Memory B cell (primary cell): ENCODE measurements at regions not wholly inside any gene's neighbourhood (a gene's known extent, or its start where the extent isn't known, plus 50 kb on each side); places are given as distances from the start of the nearest gene placed in this dataset.

Experiments used
- ATAC-seq: fragments of 150-1000 bp; cut with Tn5 transposase; 2 replicates; pipeline ENCODE4 v1.10.0; 2021; ENCODE audit warnings: low read depth, mild to moderate bottlenecking, moderate library complexity
- DNase-seq, 2 donors: peaks; one replicate each; pipeline ENCODE4 v3.0.0; 2022; ENCODE audit warnings: low spot score in 2 of 2
- H3K27ac Mint-ChIP-seq: one replicate; pipeline ENCODE4 v1.8.0; 2022; ENCODE audit warnings: mild to moderate bottlenecking, moderate library complexity, mixed read lengths
- H3K27me3 Mint-ChIP-seq: one replicate; pipeline ENCODE4 v1.8.0; 2022; ENCODE audit warnings: mixed read lengths
- H3K36me3 Mint-ChIP-seq: one replicate; pipeline ENCODE4 v1.8.0; 2022; ENCODE audit warnings: mild to moderate bottlenecking, mixed read lengths
- H3K4me1 Mint-ChIP-seq: one replicate; pipeline ENCODE4 v1.8.0; 2022; ENCODE audit warnings: mixed read lengths
- H3K4me3 Mint-ChIP-seq: one replicate; pipeline ENCODE4 v1.8.0; 2022; ENCODE audit warnings: mild to moderate bottlenecking, moderate library complexity, mixed read lengths
- H3K9me3 Mint-ChIP-seq: one replicate; pipeline ENCODE4 v1.8.0; 2022; ENCODE audit warnings: mixed read lengths

DNA sequence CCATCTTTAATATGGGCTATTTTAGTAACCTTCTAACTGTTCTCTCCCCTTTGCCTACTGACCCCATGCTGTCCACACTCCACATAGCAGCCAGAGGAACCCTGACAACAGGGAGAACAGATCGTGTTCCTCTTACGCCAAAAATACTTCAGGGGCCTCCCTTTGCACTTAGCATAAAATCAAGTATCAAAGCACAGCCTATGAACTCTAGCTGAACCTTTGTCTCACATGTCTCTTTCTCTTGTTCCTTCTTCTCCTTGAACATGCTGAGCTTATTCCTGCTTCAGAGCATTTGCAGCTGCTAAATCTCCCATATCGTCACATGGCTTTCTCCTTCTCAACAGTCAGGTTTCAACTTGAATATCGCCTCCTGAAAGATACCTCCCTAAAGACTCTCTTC, 698.8 kb upstream of the C9orf72 start:
- Mint-ChIP-seq H3K27ac (no peak overlapping the region), H3K36me3 (no peaks in the 10 kb centered on the region), H3K9me3 (peaks cover 12% of the 10 kb centered on the region), H3K27me3 (no peaks in the 10 kb centered on the region), H3K4me3 (no peak overlapping the region), H3K4me1 (no peaks in the 10 kb centered on the region)
- DNase-seq: no peak
- ATAC-seq: no peak

DNA sequence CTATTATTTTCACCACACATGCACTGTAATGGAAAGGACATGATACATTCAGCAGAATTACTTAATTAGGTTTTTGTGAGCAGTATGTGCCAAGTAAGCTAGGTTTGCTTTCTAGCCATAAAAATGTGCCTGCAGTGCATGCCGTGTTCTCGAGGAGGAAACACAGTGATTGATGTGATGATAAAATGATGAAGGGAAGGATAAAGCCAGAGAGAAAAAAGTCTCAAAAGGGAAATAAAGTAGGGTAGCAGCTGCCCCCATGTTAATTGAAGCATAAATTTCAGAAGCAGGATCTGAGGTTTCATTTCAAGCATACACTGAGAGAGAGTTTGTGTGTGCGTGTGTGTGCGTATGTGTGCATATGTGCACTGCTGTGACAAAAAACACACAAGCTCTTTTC, 714.2 kb upstream of the C9orf72 start:
- no peak for ATAC-seq
- no peak overlapping the region for H3K27ac Mint-ChIP-seq
- H3K4me3 Mint-ChIP-seq: no peak overlapping the region
- H3K4me1 Mint-ChIP-seq: no peaks in the 10 kb centered on the region
- H3K27me3 Mint-ChIP-seq: no peaks in the 10 kb centered on the region
- DNase-seq: no peak
- H3K9me3 Mint-ChIP-seq: no peaks in the 10 kb centered on the region
- no peaks in the 10 kb centered on the region for H3K36me3 Mint-ChIP-seq

DNA sequence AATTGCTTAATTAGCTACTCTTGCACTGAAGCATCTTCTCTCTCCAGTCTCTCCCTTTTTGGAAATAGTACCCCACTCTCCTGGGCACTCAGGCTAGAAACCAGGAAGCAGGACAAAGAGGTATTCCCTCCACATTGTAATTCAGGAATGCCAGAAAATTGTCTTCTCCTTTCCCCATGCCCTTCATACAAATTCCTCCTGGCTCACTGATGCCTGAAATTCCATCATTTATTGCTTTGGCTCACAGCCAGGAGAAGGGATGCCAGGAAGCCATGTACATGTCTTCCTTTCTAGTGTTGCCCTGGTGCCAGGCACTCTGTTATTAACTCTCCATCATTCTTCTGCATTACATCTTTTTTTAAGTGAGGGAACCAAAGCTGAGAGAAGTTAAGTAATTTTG, 716.5 kb upstream of the C9orf72 start:
- no peaks in the 10 kb centered on the region for H3K36me3 Mint-ChIP-seq
- no peaks in the 10 kb centered on the region for H3K27me3 Mint-ChIP-seq
- no peaks in the 10 kb centered on the region for H3K4me1 Mint-ChIP-seq
- H3K4me3 Mint-ChIP-seq: no peak overlapping the region
- H3K27ac Mint-ChIP-seq: no peak overlapping the region
- ATAC-seq (no peak), DNase-seq (no peak)
- H3K9me3 Mint-ChIP-seq: no peaks in the 10 kb centered on the region

DNA sequence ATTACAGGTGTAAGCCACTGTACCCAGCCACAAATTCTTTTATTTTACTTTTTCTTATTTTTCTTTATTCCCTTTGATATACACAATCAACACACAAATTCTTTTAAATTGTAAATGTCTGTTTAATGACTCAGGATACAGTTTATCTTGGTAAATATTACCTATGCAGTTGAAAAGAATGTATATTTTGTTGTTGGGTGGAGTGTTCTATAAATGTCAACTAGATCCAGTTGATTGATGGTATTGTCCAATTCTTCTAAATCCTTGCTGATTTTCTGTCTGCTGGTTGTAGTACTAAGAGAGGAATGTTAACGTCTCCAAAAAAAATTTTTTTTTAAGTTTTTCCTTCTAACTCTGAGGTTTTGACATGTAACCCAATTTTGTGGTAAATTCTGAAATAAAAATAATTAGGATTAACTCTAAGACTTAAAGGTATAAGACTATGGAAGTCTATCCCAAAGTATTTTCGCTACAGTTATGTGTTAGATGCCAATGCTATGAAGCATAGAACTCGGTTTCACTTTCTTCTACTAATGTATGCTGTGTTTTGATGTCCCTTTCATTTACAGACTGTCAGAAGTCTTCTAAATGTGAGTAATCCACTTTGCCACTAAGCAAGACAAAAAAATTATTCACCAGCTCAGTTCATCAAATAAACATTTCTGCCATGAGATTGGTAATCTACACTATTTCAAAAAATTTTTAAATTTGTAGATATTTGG, 720.2 kb upstream of the C9orf72 start:
- ATAC-seq (no peak), DNase-seq (no peak)
- H3K27ac Mint-ChIP-seq: no peak overlapping the region
- no peaks in the 10 kb centered on the region for H3K36me3 Mint-ChIP-seq
- no peak overlapping the region for H3K4me3 Mint-ChIP-seq
- no peaks in the 10 kb centered on the region for H3K27me3 Mint-ChIP-seq
- no peaks in the 10 kb centered on the region for H3K9me3 Mint-ChIP-seq
- no peaks in the 10 kb centered on the region for H3K4me1 Mint-ChIP-seq

DNA sequence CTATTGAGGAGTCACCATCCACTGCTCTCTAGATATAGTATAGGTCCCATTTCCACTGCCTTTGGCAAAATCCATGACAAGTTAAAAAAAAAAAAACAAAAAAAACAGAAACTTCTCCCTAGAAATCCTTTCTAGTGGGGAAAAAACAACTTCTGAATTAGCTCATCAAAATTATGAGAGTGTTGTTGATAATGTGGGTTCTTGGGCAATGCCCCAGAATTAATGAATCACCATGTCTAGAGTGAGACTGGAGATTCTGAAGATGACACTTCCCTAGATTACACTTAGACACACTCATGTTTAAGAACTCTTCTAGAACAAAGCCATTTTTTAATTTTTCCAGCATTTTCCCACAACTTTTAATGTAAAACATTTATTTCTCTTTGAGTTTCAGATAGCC, 728.0 kb upstream of the C9orf72 start:
- no peak for ATAC-seq
- no peak for DNase-seq
- H3K27ac Mint-ChIP-seq: no peak overlapping the region
- no peaks in the 10 kb centered on the region for H3K4me1 Mint-ChIP-seq
- H3K27me3 Mint-ChIP-seq: no peaks in the 10 kb centered on the region
- H3K36me3 Mint-ChIP-seq: no peaks in the 10 kb centered on the region
- H3K4me3 Mint-ChIP-seq: no peak overlapping the region
- H3K9me3 Mint-ChIP-seq: peaks cover 5% of the 10 kb centered on the region

DNA sequence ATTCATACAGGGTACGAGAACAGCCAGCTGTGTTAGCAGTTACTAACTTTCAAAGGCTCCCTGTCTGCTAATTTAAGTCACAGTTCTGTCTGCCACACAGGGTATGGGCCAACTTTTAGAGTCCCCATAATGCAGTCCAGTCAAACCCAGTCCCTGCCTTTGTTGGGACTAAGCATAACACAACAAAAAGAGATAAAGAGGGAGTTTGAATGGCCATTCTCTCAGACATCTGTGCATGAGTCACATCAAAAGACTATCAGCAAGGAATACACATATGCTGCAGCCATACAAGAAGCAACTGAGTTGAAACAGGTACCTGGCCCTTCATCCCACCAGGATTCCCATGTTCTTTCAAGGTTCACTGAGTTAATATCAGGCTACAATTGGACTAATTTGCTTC, 744.5 kb upstream of the C9orf72 start:
- no peaks in the 10 kb centered on the region for H3K4me1 Mint-ChIP-seq
- no peak overlapping the region for H3K4me3 Mint-ChIP-seq
- DNase-seq (no peak), ATAC-seq (no peak)
- H3K27me3 Mint-ChIP-seq: no peaks in the 10 kb centered on the region
- no peak overlapping the region for H3K27ac Mint-ChIP-seq
- H3K9me3 Mint-ChIP-seq: peaks cover 2% of the 10 kb centered on the region
- no peaks in the 10 kb centered on the region for H3K36me3 Mint-ChIP-seq

DNA sequence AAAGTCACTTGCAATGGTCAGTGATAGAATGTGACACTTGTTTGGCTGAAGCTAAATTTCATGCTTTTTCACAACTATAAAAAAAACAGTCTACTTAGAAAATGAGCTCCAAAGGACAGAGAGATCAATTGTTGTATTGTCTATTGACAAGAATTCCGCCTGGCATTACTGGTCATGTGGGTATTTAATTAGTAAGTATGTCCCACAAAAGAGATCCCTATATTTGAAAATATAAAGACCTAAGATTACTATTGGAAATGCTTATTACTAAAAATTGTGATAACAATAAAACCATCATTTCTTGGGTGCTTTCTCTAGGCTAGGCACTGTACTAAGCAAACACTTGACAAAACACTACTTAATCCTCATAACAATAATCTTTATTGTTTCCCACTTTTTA, 745.2 kb upstream of the C9orf72 start:
- no peak overlapping the region for H3K4me3 Mint-ChIP-seq
- peaks cover 2% of the 10 kb centered on the region for H3K9me3 Mint-ChIP-seq
- no peak overlapping the region for H3K27ac Mint-ChIP-seq
- no peak for ATAC-seq
- no peaks in the 10 kb centered on the region for H3K4me1 Mint-ChIP-seq
- H3K27me3 Mint-ChIP-seq: no peaks in the 10 kb centered on the region
- no peak for DNase-seq
- no peaks in the 10 kb centered on the region for H3K36me3 Mint-ChIP-seq

DNA sequence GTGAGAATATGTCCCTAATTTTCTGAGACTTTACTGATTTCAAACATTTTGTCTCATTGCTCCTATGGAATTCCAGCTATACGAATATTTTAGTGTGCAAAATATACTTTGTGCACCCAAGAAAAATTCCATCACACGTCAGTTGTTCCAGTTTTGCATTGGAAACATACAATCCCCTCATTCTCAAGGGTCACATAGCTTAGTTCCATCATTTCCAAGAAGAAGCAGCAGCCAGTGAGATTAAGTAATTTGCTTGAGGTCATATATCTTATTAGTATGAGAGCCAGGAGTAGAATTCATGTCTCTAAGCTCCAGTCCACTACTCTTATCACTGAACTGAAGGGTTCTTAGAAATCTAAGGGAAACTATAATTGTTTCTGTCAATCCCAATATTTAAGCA, 746.7 kb upstream of the C9orf72 start:
- Mint-ChIP-seq H3K36me3 (no peaks in the 10 kb centered on the region), H3K4me3 (no peak overlapping the region), H3K27ac (no peak overlapping the region), H3K9me3 (peaks cover 2% of the 10 kb centered on the region), H3K27me3 (no peaks in the 10 kb centered on the region), H3K4me1 (no peaks in the 10 kb centered on the region)
- no peak for DNase-seq
- no peak for ATAC-seq

DNA sequence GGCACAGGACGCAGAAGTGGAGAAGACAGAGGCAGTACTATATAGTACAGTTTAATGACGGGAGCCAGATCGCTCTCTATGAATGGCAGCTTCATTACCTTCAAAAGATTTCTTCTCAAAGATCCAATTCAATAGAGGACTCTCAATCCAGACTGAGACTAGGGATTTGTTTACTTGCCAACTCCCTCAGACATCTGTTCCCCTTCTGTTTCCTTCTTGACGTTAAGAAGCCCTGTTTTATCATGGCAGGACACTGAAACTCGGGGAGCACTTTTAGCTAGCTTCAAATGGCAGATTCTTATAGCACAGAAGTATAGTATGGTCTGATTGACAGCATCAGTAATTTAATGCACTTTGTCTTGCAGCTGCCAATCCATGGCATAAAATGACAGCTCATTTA, 747.3 kb upstream of the C9orf72 start:
- Mint-ChIP-seq H3K27me3 (no peaks in the 10 kb centered on the region), H3K9me3 (peaks cover 2% of the 10 kb centered on the region), H3K36me3 (no peaks in the 10 kb centered on the region), H3K4me3 (no peak overlapping the region), H3K27ac (no peak overlapping the region), H3K4me1 (no peaks in the 10 kb centered on the region)
- DNase-seq: no peak
- no peak for ATAC-seq

DNA sequence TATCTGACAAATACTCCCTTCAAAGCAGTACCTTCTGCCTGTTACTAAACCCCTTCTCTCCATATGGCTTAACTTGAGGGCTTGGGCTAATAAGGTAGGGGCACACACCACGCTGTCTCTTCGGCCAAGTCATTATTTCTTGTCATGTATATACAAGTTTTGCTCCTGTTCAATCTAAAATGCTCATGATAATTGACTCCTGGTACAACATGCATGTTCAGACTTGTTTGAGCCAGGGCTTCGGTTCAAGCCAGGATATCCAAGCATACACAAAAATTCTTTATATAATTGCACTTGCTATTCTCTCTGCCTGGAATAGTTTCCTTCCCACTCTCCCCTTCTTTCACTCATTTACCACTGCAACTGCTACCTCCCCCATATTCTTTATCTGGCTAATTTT, 756.0 kb upstream of the C9orf72 start:
- H3K4me3 Mint-ChIP-seq: no peak overlapping the region
- H3K4me1 Mint-ChIP-seq: no peaks in the 10 kb centered on the region
- H3K36me3 Mint-ChIP-seq: no peaks in the 10 kb centered on the region
- ATAC-seq (no peak), DNase-seq (no peak)
- H3K27me3 Mint-ChIP-seq: no peaks in the 10 kb centered on the region
- peaks cover 3% of the 10 kb centered on the region for H3K9me3 Mint-ChIP-seq
- no peak overlapping the region for H3K27ac Mint-ChIP-seq

DNA sequence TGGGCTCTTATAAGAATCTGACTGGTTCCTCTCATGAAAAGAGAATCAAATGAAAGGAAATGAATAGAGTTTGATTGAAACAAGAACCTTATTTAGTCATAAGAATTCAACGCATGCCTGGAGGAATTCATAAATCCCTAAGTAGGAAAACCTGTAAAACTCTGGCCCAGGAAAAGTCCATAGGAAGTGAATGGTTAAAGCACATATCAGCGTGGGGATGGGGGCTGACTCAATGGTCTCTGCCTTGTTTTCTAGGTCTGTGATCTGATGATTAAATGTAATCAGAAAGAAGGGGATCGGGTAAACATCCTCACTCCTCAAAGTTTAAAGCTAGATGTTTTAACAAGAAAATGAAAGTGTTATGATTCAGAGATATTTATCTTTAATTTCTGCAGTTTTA, 759.4 kb upstream of the C9orf72 start:
- Mint-ChIP-seq H3K36me3 (no peaks in the 10 kb centered on the region), H3K9me3 (peaks cover under 1% of the 10 kb centered on the region), H3K4me3 (no peak overlapping the region), H3K27me3 (no peaks in the 10 kb centered on the region), H3K27ac (no peak overlapping the region), H3K4me1 (no peaks in the 10 kb centered on the region)
- no peak for ATAC-seq
- no peak for DNase-seq

DNA sequence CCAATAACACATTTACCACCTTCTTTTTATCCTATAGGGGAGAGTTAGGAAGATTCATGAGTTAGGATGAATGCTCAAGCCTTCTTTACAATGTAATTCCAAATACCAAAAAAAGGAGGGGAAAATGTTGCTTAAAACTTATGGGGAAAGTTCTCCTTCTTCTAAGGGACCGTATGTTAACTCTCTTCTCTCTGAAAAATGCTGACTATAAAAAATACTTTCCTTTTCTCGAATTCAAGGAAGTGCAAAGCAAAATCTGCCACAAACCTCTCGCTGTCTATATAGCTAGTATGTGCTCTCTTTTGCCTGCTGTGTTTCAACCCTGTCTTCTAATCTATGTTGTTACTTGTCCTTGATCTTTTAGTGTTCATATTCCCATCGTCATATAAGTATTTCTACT, 768.6 kb upstream of the C9orf72 start:
- ATAC-seq (no peak), DNase-seq (no peak)
- H3K4me3 Mint-ChIP-seq: no peak overlapping the region
- H3K27ac Mint-ChIP-seq: no peak overlapping the region
- H3K36me3 Mint-ChIP-seq: no peaks in the 10 kb centered on the region
- no peaks in the 10 kb centered on the region for H3K27me3 Mint-ChIP-seq
- H3K9me3 Mint-ChIP-seq: peaks cover 3% of the 10 kb centered on the region
- H3K4me1 Mint-ChIP-seq: no peaks in the 10 kb centered on the region

DNA sequence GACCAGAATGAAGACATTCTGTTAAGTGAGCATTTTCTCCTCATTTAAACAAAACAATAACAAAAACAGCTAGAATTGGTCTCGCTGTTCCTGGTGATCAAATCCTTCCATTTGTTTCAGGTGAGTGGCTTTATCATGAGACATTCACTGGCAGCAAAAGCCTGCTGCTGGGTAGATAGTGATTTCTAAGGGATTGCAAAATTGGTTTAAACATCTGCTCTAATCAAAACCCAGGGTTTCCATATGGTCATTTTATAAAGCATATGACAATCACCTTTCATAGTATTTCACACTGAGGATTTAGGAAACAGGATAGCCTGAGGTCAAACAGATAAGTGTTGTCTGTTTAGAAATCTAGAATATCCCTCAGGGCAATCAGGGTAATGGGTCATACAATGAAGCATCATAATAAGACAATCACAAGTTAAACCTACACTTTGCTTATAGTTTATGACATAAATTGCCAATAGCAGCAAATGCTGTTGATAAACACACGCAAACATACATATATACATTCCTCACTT, 769.6 kb upstream of the C9orf72 start:
- ATAC-seq (no peak), DNase-seq (no peak)
- Mint-ChIP-seq H3K36me3 (no peaks in the 10 kb centered on the region), H3K4me3 (no peak overlapping the region), H3K27ac (no peak overlapping the region), H3K27me3 (no peaks in the 10 kb centered on the region), H3K4me1 (no peaks in the 10 kb centered on the region), H3K9me3 (peaks cover 7% of the 10 kb centered on the region)

DNA sequence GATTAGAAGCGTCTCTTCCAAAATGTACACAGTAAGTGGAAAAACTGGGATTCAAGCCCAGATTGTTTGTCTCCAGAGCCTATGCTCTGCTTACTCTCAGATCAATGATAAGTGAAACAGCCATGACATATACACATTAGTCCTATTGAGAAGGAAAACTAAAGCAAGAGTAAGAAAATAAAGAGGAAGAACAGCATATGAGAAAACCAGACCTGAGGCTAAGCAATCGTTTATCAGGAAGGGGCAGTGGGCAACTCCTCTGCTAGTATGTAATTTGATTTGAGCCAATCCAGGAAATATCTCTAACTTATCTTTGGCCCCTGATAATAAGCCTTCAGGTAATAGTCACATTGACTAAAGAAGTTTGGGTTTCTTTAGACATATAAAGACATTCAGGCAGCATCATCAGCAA, 789.9 kb upstream of the C9orf72 start:
- DNase-seq (no peak), ATAC-seq (no peak)
- Mint-ChIP-seq H3K27ac (no peak overlapping the region), H3K9me3 (peaks cover 7% of the 10 kb centered on the region), H3K4me3 (no peak overlapping the region), H3K27me3 (no peaks in the 10 kb centered on the region), H3K4me1 (no peaks in the 10 kb centered on the region), H3K36me3 (no peaks in the 10 kb centered on the region)

DNA sequence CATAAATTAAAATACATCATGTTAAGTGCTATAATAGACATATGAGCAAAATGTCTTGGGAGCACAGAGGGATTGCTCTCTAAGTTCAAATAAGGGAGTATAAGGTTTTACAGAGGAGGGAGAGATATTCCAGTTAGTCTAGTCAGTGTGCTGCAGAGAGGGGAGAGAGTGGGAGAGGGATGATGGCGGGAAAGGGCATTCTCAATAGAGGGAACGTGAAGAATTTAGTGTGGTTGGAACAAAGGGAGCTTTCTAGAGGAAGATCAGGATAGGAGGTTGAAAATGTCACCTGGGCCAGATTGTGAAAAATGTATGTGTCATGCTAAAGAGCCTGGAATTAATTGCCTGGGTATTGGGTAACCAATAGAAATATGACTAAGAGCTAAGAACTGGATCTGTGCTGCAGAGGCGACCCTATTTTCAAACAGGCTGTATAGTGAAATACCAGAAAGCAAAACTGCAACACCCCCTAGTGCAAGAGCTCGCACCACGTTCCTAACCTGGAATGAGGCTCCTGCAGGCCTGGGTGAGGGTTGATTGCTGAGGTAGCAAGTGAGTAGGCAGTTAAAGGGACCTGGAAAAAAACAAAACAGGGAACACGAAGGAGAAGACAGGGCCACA, 791.8 kb upstream of the C9orf72 start:
- Mint-ChIP-seq H3K36me3 (no peaks in the 10 kb centered on the region), H3K4me3 (no peak overlapping the region), H3K9me3 (peaks cover 7% of the 10 kb centered on the region), H3K27ac (no peak overlapping the region), H3K4me1 (no peaks in the 10 kb centered on the region), H3K27me3 (no peaks in the 10 kb centered on the region)
- no peak for DNase-seq
- no peak for ATAC-seq
